ENCODE measurements at regions not wholly inside any gene's neighbourhood (a gene's known extent, or its start where the extent isn't known, plus 50 kb on each side); places are given as distances from the start of the nearest gene placed in this dataset.
"Not testable (repeated sequence)": the region's sequence is repeated elsewhere in the genome, so short reads cannot be mapped to it uniquely, and the experiment has no call there.

GRCh38 chr16:16938009-16938408 is 532.8 kb downstream of the XYLT1 start:
- DNase-seq (ENCODE audit: low read depth) = no peak

GRCh38 chr16:16938980-16939379 is 531.8 kb downstream of the XYLT1 start:
- DNase-seq (ENCODE audit: low read depth) = no peak

- DNase-seq (ENCODE audit: low read depth) = no peak
Observed at GRCh38 chr16:16940351-16940750, 530.4 kb downstream of the XYLT1 start.

GRCh38 chr16:16942849-16943248 is 527.9 kb downstream of the XYLT1 start:
- DNase-seq (ENCODE audit: low read depth) = not testable (repeated sequence)

- no peak for DNase-seq (ENCODE audit: low read depth)
Observed at GRCh38 chr16:16945207-16945606, 525.6 kb downstream of the XYLT1 start.

GRCh38 chr16:16956376-16956775 is 514.4 kb downstream of the XYLT1 start:
- DNase-seq (ENCODE audit: low read depth) = no peak

- no peak for DNase-seq (ENCODE audit: low read depth)
Observed at GRCh38 chr16:16960785-16961184, 510.0 kb downstream of the XYLT1 start.

- no peak for DNase-seq (ENCODE audit: low read depth)
Observed at GRCh38 chr16:16966439-16966838, 504.3 kb downstream of the XYLT1 start.

GRCh38 chr16:16971042-16971441 is 499.7 kb downstream of the XYLT1 start:
- DNase-seq (ENCODE audit: low read depth) = no peak

- DNase-seq (ENCODE audit: low read depth) = no peak
Observed at GRCh38 chr16:16972831-16973230, 497.9 kb downstream of the XYLT1 start.

GRCh38 chr16:16973707-16974591 is 496.8 kb downstream of the XYLT1 start:
- no peak for DNase-seq (ENCODE audit: low read depth)

- DNase-seq (ENCODE audit: low read depth) = no peak
Observed at GRCh38 chr16:16982614-16983013, 488.1 kb downstream of the XYLT1 start.

GRCh38 chr16:16983582-16983981 is 487.2 kb downstream of the XYLT1 start:
- DNase-seq (ENCODE audit: low read depth) = no peak

GRCh38 chr16:16984091-16984490 is 486.7 kb downstream of the XYLT1 start:
- not testable (repeated sequence) for DNase-seq (ENCODE audit: low read depth)

- no peak for DNase-seq (ENCODE audit: low read depth)
Observed at GRCh38 chr16:16985707-16986106, 485.1 kb downstream of the XYLT1 start.

GRCh38 chr16:16988963-16989362 is 481.8 kb downstream of the XYLT1 start:
- no peak for DNase-seq (ENCODE audit: low read depth)

- DNase-seq (ENCODE audit: low read depth) = no peak
Observed at GRCh38 chr16:16989368-16989767, 481.4 kb downstream of the XYLT1 start.

GRCh38 chr16:16991711-16992110 is 479.0 kb downstream of the XYLT1 start:
- DNase-seq (ENCODE audit: low read depth) = no peak

- DNase-seq (ENCODE audit: low read depth) = no peak
Observed at GRCh38 chr16:16992975-16993765, 477.6 kb downstream of the XYLT1 start.

- DNase-seq (ENCODE audit: low read depth) = no peak
Observed at GRCh38 chr16:16994831-16995230, 475.9 kb downstream of the XYLT1 start.

- no peak for DNase-seq (ENCODE audit: low read depth)
Observed at GRCh38 chr16:16996827-16997226, 473.9 kb downstream of the XYLT1 start.

GRCh38 chr16:16997349-16997748 is 473.4 kb downstream of the XYLT1 start:
- no peak for DNase-seq (ENCODE audit: low read depth)

- DNase-seq (ENCODE audit: low read depth) = no peak
Observed at GRCh38 chr16:17001471-17001870, 469.3 kb downstream of the XYLT1 start.
